ENCODE measurements at regions not wholly inside any gene's neighbourhood (a gene's known extent, or its start where the extent isn't known, plus 50 kb on each side); places are given as distances from the start of the nearest gene placed in this dataset.
"Not testable (repeated sequence)": the region's sequence is repeated elsewhere in the genome, so short reads cannot be mapped to it uniquely, and the experiment has no call there.

- no peak overlapping the region for H3K27ac Mint-ChIP-seq
- H3K4me1 Mint-ChIP-seq: peaks cover 16% of the 10 kb centered on the region
- no peaks in the 10 kb centered on the region for H3K9me3 Mint-ChIP-seq
- no peaks in the 10 kb centered on the region for H3K36me3 Mint-ChIP-seq
- no peak for ATAC-seq
- no peak overlapping the region for H3K4me3 Mint-ChIP-seq
- peaks cover 20% of the 10 kb centered on the region for H3K27me3 Mint-ChIP-seq
Measured at GRCh38 chr9:88596376-88596775, 61.4 kb downstream of the NXNL2 start.

- Mint-ChIP-seq H3K4me3 (no peak overlapping the region), H3K36me3 (no peaks in the 10 kb centered on the region), H3K27me3 (peaks cover 6% of the 10 kb centered on the region), H3K27ac (no peak overlapping the region), H3K4me1 (no peaks in the 10 kb centered on the region), H3K9me3 (peaks cover 2% of the 10 kb centered on the region)
- ATAC-seq: no peak
Measured at GRCh38 chr9:88604836-88605511, 70.0 kb downstream of the NXNL2 start.

GRCh38 chr9:88605512-88606362 is 70.8 kb downstream of the NXNL2 start:
- H3K9me3 Mint-ChIP-seq: peaks cover 2% of the 10 kb centered on the region
- H3K27me3 Mint-ChIP-seq: no peaks in the 10 kb centered on the region
- no peak overlapping the region for H3K4me3 Mint-ChIP-seq
- H3K4me1 Mint-ChIP-seq: no peaks in the 10 kb centered on the region
- ATAC-seq: no peak
- no peaks in the 10 kb centered on the region for H3K36me3 Mint-ChIP-seq
- no peak overlapping the region for H3K27ac Mint-ChIP-seq

GRCh38 chr9:88614359-88614758 is 79.4 kb downstream of the NXNL2 start:
- Mint-ChIP-seq H3K27me3 (no peaks in the 10 kb centered on the region), H3K4me3 (no peak overlapping the region), H3K27ac (no peak overlapping the region), H3K4me1 (no peaks in the 10 kb centered on the region), H3K36me3 (peaks cover 5% of the 10 kb centered on the region), H3K9me3 (peaks cover 16% of the 10 kb centered on the region)
- ATAC-seq: no peak

GRCh38 chr9:88623698-88624097 is 88.7 kb downstream of the NXNL2 start:
- Mint-ChIP-seq H3K4me3 (no peak overlapping the region), H3K27me3 (no peaks in the 10 kb centered on the region), H3K27ac (no peak overlapping the region), H3K9me3 (peaks cover 4% of the 10 kb centered on the region), H3K4me1 (no peaks in the 10 kb centered on the region), H3K36me3 (no peaks in the 10 kb centered on the region)
- ATAC-seq: no peak

GRCh38 chr9:88628114-88628513 is 93.1 kb downstream of the NXNL2 start:
- Mint-ChIP-seq H3K4me3 (no peak overlapping the region), H3K4me1 (no peaks in the 10 kb centered on the region), H3K27me3 (no peaks in the 10 kb centered on the region), H3K36me3 (no peaks in the 10 kb centered on the region), H3K27ac (no peak overlapping the region), H3K9me3 (peaks cover 9% of the 10 kb centered on the region)
- ATAC-seq: no peak

- no peak for ATAC-seq
- no peaks in the 10 kb centered on the region for H3K4me1 Mint-ChIP-seq
- H3K27me3 Mint-ChIP-seq: no peaks in the 10 kb centered on the region
- no peaks in the 10 kb centered on the region for H3K36me3 Mint-ChIP-seq
- no peak overlapping the region for H3K27ac Mint-ChIP-seq
- H3K9me3 Mint-ChIP-seq: peaks cover 14% of the 10 kb centered on the region
- H3K4me3 Mint-ChIP-seq: no peak overlapping the region
Measured at GRCh38 chr9:88628811-88629210, 93.8 kb downstream of the NXNL2 start.

GRCh38 chr9:88630574-88630973 is 95.6 kb downstream of the NXNL2 start:
- not testable (repeated sequence) for H3K27me3 Mint-ChIP-seq, H3K4me1 Mint-ChIP-seq, H3K27ac Mint-ChIP-seq, ATAC-seq, H3K36me3 Mint-ChIP-seq, H3K4me3 Mint-ChIP-seq
- peaks cover 14% of the 10 kb centered on the region for H3K9me3 Mint-ChIP-seq

GRCh38 chr9:88635151-88635550 is 100.2 kb downstream of the NXNL2 start:
- no peak overlapping the region for H3K27ac Mint-ChIP-seq
- no peak overlapping the region for H3K4me3 Mint-ChIP-seq
- H3K36me3 Mint-ChIP-seq: no peaks in the 10 kb centered on the region
- no peak for ATAC-seq
- peaks cover 29% of the 10 kb centered on the region for H3K9me3 Mint-ChIP-seq
- peaks cover 16% of the 10 kb centered on the region for H3K27me3 Mint-ChIP-seq
- H3K4me1 Mint-ChIP-seq: no peaks in the 10 kb centered on the region

GRCh38 chr9:88641456-88642240 is 106.7 kb downstream of the NXNL2 start:
- Mint-ChIP-seq H3K9me3 (peaks cover 17% of the 10 kb centered on the region), H3K27me3 (peaks cover 19% of the 10 kb centered on the region), H3K27ac (no peak overlapping the region), H3K4me1 (no peaks in the 10 kb centered on the region), H3K4me3 (no peak overlapping the region), H3K36me3 (no peaks in the 10 kb centered on the region)
- no peak for ATAC-seq

GRCh38 chr9:88642336-88642735 is 107.4 kb downstream of the NXNL2 start:
- Mint-ChIP-seq H3K27me3 (peaks cover 14% of the 10 kb centered on the region), H3K4me3 (no peak overlapping the region), H3K27ac (no peak overlapping the region), H3K9me3 (peaks cover 15% of the 10 kb centered on the region), H3K36me3 (no peaks in the 10 kb centered on the region), H3K4me1 (no peaks in the 10 kb centered on the region)
- ATAC-seq: no peak

GRCh38 chr9:88643931-88644330 is 109.0 kb downstream of the NXNL2 start:
- Mint-ChIP-seq H3K4me1 (no peaks in the 10 kb centered on the region), H3K36me3 (no peaks in the 10 kb centered on the region), H3K4me3 (no peak overlapping the region), H3K9me3 (peaks cover 7% of the 10 kb centered on the region), H3K27me3 (peaks cover 14% of the 10 kb centered on the region), H3K27ac (no peak overlapping the region)
- no peak for ATAC-seq

- Mint-ChIP-seq H3K27me3 (peaks cover 14% of the 10 kb centered on the region), H3K9me3 (peaks cover 7% of the 10 kb centered on the region), H3K36me3 (no peaks in the 10 kb centered on the region), H3K4me3 (no peak overlapping the region), H3K27ac (no peak overlapping the region), H3K4me1 (no peaks in the 10 kb centered on the region)
- ATAC-seq: no peak
Measured at GRCh38 chr9:88645172-88645878, 110.3 kb downstream of the NXNL2 start.

GRCh38 chr9:88645879-88646199 is 110.9 kb downstream of the NXNL2 start:
- Mint-ChIP-seq H3K4me1 (no peaks in the 10 kb centered on the region), H3K9me3 (peaks cover 7% of the 10 kb centered on the region), H3K36me3 (no peaks in the 10 kb centered on the region), H3K27me3 (peaks cover 14% of the 10 kb centered on the region), H3K27ac (no peak overlapping the region), H3K4me3 (no peak overlapping the region)
- ATAC-seq: no peak

Measured in stimulated activated memory B cell treated with anti-CD40 and anti-IgM and Interleukin-4, amounts not matched to agents 10 μg/mL and 1 μg/mL and 100 μg/mL, for 72 hours (primary cell).